ENCODE measurements at regions not wholly inside any gene's neighbourhood (a gene's known extent, or its start where the extent isn't known, plus 50 kb on each side); places are given as distances from the start of the nearest gene placed in this dataset.

DNA sequence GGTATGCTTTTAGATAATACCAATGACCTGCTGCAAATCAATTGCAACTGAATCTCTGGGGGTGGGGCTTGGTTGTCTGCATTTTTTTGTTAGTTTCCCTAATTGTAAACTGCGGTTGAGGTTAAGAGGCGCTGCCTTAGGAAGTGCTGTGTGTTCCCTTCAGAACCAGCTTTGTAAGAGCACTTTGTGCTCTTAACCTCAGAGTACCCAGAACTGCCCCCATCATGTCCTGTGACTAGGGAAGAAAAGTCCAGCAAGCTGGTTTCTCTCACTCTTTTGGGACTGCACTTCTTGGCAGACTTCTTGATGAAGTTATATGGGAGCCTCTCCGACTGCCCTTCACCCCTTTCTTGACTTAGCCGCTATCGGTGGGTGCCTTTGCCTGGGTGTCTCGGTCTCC lies 245.5 kb upstream of the CXCR4 start:
- no peak for DNase-seq

DNA sequence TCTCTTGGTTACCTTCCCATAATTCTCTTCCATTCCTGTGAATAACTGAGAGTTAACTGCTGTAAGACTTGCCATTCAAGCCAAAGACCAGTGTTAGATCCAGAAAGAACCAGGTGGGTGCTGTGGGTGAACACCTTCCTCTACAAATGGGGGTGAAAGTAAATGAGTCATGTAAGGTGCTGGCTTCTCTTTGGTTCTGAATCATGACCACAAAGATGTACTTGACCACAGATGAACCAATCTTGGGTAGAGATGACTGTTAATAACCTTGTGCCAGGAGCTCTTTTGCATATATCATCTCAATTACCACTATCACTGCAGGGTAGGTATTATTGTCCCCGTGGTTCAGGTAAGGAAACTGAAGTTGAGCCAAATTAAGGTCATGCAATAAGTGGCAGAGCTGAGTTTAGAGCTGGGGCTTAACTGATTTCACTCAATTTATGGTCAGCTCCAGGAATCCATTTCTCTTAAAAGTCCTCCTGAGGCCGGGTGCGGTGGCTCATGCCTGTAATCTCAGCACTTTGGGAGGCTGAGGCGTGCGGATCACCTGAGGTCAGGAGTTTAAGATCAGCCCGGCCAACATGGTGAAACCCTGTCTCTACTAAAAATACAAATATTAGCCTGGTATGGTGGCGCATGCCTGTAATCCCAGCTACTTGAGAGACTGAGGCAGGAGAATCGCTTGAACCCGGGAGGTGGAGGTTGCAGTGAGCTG lies 244.9 kb upstream of the CXCR4 start:
- DNase-seq: no peak

DNA sequence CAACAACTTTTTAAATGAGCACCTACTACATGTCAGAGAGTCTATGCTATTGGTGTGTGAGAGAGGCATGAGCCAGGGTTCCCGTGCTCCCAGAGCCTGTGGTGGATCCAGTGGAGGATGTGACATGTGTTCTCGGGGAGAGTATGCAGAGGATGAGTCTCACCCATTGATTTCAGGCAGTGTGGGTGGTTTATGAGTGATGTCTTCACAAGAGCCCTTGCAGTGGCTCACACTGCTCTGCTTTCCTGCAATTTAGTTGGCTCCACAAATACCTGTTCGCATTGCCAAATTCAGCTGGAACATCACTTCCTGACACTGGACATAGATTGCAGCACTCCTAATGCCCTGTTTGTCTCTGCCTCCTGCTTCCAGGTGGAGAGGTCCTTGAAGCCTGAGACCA lies 243.6 kb upstream of the CXCR4 start:
- DNase-seq: no peak

DNA sequence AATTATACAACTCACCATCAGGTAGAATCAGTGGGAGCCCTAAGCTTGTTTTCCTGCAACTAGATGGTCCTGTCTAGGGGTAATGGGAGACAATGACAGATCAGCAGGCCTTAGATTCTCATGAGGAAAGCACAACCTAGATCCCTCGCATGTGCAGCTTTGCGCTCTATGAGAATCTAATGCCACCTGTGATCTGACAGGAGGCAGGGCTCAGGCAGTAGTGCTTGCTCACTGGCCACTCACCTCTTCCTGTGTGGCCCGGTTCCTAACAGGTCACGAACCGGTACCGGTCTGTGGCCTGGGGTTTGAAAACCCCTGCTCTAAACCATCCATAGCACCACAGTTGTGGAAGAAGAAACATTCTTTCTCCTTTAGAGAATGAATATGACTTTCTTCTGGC lies 242.8 kb upstream of the CXCR4 start:
- no peak for DNase-seq

DNA sequence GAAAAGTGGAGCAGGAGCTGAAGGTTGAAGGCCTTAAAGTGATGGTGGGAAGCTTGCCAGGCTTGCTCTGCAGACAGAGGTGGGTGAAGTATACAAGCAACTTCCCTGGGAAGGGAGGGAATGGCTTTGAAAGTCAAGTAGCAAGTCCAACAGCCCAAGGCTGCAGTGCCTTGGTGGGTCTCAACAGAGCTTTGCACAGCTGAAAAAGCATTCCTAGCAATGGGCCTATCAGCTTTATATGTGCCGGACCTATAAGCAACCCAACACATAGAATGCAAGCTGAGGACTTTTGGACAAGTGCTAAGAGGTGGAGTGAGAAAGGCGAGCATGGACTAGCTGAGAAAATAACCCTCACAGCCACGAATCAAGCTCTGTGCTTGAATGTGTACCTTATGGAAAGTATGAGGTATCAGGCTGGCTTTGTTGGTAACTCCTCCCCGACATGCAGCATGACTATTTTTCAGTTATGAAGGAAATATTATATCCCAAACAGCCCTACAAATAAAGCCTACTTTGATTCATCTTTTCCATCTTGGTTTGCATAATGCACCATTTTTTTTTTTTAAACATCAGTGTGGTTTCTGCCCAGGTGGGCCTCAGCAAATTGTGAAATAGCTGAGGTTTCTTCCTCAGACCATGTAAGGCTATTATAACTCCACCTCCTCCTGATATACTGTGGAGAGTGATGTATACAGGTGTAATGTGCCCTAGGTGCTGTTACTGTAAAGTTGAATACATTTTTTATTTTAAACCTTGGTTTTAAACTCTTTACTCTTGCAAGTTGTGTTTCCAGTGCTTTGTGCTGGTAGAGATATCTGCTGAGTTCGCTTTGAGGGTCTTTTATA lies 241.4 kb upstream of the CXCR4 start:
- no peak for DNase-seq

DNA sequence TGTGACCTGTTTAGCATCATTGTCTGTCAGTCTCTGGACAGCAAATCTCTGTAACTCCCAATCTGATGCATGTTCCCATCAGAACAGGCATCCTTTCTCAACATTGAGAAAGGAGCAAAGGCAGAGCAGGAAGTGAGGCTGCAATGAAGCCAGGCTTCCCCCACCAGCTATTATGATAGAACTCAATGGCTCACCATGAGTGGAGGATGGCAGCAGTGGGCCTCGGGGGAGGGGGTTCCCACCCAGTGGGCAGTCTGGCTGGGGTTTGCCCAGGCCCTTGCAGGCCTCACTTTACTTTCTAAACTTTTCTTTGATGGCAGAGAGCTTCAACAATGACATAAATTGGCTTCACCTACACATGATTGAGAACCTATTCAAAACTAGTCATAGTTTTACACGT lies 240.6 kb upstream of the CXCR4 start:
- DNase-seq: no peak

DNA sequence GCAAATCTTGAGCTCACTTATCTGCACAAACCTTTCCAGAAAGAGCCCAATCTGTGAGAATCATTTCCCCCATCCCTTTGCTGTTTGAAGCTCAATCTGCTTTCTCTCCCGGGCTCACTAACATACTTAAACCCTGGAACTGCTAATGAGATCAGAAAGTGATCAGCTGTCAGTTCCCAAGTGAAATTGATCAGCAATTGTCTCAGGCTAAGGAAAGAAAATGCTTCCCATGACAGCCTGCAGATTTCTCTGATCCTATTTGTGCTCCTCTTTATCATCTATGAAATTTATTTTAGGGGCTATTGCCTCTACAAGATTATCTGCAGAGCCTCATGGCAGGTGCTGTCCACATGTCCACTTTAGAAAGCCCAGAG lies 239.0 kb upstream of the CXCR4 start:
- no peak for DNase-seq

DNA sequence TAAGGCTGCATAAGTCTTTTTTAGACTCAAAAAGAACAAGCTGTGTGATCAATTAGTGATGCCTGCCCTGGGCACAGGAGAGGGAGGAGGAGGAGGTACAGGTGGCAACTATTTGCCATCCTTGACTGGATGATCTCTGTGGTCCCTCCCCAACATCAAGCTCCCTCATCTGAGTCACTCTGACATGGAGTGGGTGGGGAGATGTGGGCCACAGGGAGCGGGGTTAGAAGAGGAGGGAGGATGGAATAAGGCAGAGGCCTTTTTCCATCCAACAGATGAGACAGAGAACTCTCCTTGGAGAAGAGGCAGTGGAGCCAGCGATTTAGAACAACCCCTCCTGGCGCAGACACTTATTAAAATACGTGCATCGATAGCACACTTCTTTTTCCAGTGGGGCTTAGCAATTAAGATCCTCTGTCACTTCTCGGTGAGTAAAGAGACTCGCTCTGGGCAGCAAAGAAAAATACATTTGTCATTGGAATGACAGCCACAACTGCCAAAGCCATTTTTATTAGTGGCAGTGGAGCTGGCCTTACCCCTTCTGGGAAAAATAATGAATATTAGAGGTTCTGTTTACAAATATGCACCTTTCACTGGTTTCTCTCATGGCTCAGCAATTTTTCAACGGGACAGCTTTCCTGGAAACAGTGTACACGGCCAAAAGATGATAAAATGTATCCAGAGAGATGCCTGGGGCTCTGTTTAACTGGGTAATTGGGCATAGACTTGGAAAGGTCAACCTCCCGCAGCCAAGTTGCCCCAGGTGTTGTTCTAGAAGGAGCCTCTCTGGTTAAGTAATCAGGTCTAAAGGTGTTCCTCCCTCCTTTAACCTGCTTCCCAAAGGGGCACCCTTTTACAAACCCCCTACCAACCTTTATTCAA lies 238.4 kb upstream of the CXCR4 start:
- DNase-seq: no peak

DNA sequence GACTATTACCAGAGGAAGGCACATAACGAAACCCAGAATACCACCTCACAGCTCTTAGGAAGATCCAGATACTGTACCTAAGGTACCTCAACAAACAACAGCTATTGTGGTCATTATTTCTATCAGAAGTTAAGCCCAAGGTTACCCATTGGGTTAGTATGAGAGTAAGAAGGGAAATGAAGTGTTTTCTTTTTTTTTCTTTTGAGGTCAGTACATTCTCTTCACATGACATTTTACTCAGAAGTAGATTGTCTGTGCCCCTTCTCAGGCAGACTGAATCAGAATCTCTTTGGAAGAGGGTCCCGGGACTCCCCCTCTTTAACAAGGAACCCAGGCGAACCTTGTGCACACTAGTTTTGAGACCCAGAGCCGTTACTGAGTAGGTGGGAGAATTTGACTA lies 233.7 kb upstream of the CXCR4 start:
- DNase-seq: no peak

DNA sequence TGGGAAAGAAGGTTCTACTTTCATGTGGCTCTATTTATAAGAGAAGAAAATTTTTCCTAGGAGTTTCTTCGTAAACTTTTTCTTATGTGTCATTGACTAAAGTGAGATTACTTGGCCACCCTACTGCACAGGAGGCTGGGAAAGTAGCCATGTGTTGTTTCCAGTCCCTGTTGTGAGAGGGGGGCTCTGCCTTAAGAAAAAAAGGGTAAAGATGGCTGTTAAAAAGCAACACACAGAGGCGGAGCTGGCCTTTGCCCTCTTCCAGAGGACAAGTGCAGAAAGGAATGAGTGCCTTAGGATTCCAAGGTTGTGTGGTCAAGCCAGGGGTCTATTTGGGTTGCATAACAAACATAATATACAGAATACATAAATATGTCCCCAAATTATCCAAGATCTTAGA lies 230.0 kb upstream of the CXCR4 start:
- no peak for DNase-seq

DNA sequence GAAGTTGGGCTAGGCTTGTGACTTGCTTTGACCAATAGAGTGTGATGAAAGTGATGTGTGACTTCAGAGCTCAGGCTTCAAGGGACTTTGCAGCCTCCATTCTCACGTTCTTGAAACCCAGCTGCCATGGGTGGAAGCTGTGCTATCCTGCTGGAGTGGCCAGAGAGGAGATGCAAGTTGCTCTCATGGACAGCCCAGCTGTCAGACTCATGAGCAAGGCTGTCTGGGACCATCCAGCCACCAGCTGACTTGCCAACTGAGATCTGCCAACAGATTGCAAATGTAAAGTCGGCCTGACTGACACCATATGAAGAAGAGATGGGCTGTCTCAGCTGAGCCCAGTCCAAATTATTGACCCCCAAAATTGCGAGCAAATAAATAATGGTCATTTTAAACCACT lies 226.4 kb upstream of the CXCR4 start:
- DNase-seq: no peak

DNA sequence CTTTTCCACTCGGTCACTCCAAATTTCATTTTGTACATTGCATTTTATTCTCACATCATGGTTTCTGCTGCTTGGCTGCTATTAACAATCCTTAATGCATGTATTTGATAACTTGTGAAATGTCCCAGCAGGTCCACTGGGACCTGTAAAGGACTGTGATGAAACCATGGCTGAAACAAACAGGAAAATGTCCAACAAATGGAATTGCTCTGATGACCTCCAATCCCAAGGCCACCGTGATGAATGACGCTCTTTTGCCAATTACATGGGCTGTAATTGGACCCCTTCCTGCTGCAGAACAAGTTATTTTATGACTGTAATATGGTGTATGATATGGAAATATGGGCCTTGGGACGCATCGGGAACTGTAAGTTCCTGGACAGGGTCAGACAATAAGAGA lies 224.2 kb upstream of the CXCR4 start:
- no peak for DNase-seq

DNA sequence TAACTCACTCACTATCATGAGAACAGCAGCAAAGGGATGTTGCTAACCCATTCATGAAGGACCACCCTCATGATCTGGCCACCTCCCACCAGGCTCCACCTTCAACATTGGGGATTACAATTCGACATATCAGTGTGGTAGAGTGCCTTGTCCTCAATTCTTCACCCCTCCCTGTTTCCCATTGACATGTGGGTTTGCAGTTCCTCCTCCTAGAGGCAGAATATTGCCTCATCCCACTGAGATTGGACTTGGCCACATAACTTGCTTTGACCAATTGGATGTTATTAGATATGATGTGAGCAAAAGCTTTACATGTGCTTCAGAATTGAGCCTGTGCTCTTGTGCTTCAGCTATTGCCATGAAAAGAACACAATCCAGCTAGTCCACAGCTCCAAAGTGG lies 217.0 kb upstream of the CXCR4 start:
- DNase-seq: no peak

DNA sequence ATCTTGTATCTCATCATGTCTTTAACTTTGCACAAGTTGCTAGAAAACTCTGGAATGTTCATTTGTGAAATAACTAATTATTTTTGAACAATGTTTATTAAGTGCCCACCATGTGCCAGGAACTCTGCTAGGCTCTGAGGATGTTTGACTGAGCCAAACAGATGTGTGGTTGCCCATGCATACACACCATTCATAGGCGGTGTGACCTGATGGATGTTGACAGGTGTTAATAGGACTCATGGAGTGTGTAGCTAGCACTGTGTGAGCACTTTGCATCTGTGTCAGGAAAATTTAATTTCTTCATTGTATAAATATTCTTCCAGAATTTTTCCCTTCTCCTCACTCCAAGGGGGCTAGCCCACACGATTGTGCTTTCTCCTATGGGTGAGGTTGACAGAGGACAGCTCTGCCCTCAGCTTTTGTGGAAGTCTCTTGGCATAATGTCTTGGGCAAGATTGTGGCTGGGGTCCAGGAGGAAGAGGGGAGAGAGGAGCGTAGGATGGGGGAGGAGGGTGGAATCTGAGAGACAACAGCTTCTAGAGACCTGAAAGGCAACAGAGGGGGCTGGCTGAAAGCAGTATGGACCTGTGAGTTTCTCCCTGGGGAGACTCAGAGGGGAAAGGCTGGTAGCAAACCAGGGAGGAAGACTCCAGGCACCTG lies 214.6 kb upstream of the CXCR4 start:
- no peak for DNase-seq

DNA sequence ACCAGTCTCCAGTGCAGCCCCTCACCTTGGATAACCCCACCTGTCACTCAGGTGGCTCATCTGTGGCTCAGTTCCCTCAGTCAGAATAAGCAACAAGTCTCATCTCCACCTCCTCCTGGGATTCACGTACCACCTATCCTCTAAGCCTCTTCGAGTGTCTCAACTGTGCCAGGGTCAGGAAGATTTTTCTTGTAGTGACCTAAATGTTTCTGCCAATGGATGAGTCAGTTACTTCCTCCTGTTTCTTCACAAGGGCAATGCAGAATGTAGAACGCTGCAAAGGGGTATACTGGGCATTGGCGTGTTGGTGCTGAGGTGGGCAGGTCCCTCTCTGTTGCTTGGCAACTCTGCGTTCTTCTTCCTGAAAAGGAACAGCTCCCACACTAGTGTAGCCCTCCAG lies 213.3 kb upstream of the CXCR4 start:
- no peak for DNase-seq

DNA sequence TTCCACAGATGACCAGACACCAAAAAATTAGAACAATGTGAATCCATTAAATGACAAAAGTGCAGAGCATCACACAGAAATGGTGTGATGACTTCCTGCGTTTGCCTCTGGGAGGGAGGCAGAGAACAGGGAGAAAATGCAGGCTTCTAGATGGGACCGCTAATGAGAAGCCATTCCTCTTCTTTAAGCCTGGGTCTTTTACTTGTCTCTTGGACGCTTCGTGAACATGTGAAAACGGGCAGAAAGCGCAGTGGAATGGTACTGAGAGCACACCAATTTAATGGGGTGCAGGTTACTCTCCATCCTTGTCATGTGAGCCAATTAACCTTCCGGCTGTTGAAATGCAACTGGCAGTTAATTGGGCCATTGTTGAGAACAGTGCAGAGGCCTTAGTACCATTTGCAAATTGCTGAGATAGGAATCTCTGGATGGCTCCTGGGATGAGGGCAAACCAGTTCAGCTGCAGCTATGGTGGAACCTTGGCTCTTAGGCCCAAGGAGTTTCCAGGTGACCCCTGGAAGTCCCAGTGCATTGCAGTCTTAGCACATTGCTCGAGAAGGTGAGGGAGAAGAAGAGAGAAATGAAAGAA lies 210.4 kb upstream of the CXCR4 start:
- DNase-seq: no peak

DNA sequence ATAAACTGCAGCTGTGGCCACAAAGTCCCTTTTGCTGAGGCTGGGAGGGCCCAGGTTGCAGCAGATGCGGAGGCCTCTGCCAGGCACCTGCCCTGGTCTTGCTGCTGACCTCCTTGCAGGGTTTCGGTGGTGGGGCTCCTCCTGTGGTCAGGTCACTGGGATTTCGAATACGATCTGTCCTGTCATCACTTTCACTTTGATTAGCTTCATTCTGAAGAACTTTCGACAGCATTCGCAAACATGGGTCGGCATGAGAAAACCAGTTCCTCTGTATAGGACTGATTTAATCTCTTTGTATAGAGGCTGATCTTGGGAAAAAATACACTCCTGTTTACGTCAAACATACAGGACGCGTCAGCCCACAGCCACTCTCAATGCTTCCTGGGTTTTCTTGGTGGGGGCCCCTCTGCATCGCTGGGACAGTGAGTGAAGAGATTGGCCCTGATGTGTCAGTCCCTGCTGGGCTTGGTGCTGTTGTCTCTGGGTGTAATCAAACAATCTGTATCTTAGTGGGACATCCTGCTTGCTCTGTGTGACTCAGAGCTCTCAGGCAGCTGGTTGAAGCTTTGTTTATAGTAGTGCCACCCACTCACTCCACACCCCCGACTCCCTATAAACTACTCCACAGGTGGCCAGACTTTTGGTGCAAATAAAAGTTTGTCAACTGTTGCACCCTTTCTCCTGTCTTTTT lies 209.4 kb upstream of the CXCR4 start:
- DNase-seq: no peak

DNA sequence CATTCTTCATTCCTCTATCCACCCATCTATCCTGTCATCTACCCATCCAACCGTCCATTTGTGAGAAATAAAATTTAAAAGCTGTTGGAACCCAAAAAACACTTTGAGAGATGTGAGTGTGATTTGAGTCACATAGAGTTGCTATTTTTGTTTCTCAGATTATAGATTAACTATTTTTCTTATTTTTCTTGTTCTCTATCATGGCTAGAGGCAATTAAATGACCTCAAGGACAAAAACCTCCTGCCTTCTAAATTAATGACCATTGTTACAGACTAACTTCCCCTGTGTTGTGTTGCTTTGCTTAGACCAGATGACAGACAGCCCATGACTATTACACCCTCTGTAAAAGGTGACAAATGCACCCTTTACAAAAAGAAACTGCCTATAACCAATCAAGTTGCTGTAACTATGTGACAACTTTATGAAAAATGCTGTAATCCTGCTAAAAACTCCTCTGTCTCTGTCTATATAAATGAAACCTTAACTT lies 207.9 kb upstream of the CXCR4 start:
- DNase-seq: no peak

DNA sequence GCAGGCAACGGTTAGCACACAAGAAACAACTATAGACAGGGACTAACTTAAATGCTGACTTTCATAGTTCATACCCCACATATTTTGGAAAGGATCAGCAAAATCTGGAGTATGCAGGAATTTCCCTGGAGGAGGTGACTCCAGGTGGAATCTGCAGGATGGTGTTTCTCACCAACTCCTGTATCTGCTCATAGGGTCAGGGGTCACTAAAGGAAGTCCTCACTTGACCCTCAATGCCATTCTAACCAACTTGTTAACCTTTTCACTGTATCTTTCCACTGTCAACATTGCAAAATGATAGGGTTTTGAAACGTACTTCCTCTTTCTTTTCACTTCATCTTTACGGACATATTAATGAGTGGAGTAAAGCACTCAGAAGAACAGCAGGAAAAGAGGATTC lies 207.0 kb upstream of the CXCR4 start:
- DNase-seq: no peak

DNA sequence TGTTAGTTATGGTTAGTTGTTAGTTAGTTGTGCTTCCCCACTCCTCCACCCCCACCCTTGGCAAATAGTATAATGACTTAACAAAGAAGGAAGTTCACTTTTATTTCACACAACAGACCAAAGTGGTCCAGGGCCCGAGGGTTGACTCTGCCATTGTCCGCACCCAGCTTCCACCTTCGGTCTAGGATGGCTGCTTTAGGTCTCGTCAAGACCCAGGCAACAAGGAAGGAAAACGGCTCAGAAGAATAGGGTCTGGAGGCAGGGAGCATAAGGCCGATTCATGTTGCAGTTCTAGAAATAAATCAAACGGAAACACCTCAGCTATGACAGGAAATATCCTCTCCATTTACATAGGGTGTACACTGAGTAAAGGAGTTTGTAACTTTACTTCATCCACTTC lies 206.0 kb upstream of the CXCR4 start:
- DNase-seq: no peak

DNA sequence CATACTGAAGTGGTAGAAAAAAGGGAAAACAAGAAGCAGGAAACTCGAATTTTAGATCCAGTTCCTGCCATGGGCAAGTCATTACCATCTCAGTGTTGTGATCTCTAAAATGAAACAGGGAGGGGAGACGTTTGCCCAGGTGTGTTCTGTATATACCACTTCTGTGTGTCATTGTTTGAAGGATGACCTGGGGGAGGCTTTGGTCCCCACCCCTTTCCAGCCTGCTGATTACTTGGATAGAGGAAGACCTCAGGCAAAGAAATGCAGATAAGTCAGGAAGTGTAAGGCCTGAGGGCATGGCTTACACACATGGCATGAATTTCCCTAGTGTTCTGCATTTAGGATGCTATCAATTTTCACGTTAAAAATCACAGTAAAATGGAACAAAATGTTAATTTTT lies 205.2 kb upstream of the CXCR4 start:
- no peak for DNase-seq

DNA sequence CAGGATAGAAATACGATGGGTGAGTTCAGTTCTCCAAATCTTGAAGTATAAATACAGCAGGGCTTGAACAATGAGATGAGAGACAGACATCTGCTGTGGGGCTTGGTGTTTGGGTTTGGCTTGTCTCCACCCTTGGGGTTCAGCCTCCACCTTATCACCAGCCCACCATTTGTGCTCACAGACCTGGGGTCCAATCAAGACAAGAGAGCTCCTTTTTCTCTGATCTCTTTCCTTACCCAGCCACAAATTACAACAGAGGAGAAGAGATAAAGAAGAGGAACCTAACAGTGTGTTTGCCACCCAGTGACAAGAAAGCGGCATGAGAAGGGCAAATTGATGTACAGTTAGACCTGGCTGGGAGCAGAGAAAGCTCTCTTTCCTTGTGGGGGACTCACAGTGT lies 204.5 kb upstream of the CXCR4 start:
- no peak for DNase-seq

Data from NCI-H748 treated with DMSO at 0.1 percent for 48 hours (cell line).